Neuron (in vitro differentiated cells): ENCODE measurements at regions not wholly inside any gene's neighbourhood (a gene's known extent, or its start where the extent isn't known, plus 50 kb on each side); places are given as distances from the start of the nearest gene placed in this dataset.
"Not testable (repeated sequence)": the region's sequence is repeated elsewhere in the genome, so short reads cannot be mapped to it uniquely, and the experiment has no call there.

Source experiments
- H2AFZ ChIP-seq: one replicate; pipeline ENCODE4 v1.6.1; 2013; ENCODE audit warnings: low read depth, mild to moderate bottlenecking, inconsistent platforms, low read length, moderate library complexity
- H3K27me3 ChIP-seq: one replicate; pipeline ENCODE4 v1.6.1; 2013; ENCODE audit warnings: low read length; ENCODE audit not compliant: insufficient read depth
- H3K36me3 ChIP-seq: one replicate; pipeline ENCODE4 v1.6.1; 2013; ENCODE audit warnings: low read length; ENCODE audit not compliant: insufficient read depth
- H3K4me1 ChIP-seq: one replicate; pipeline ENCODE4 v1.6.1; 2013; ENCODE audit warnings: low read length; ENCODE audit not compliant: insufficient read depth
- H3K4me3 ChIP-seq: 2 replicates; pipeline ENCODE4 v1.5.1; 2013; ENCODE audit warnings: mild to moderate bottlenecking, low read length, moderate library complexity
- H3K9me3 ChIP-seq: one replicate; pipeline ENCODE4 v1.6.1; 2013; ENCODE audit warnings: low read length

DNA sequence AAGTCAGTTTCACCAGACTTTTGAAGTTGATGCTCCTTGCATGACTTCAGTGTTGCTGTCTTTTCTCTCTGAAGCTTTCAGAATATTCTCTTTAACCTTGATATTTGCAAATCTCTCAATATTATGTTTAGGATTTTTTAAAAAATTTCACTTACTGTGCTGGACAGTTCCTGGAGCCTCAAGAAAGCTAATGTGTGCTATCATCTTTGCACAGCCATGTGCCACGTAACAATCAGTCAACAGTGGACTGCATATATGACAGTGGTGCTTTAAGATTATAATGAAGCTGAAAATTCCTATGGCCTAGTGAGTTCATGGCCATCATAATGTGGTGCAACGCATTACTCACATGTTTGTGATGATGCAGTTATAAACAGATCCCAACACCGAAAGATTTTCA is 59.1 kb upstream of the OGFRL1 start:
- H3K9me3 ChIP-seq: peaks cover 2% of the 10 kb centered on the region
- no peaks in the 10 kb centered on the region for H3K4me1 ChIP-seq
- H2AFZ ChIP-seq: no peak overlapping the region
- H3K4me3 ChIP-seq: no peak overlapping the region
- H3K36me3 ChIP-seq: no peaks in the 10 kb centered on the region
- H3K27me3 ChIP-seq: no peaks in the 10 kb centered on the region

DNA sequence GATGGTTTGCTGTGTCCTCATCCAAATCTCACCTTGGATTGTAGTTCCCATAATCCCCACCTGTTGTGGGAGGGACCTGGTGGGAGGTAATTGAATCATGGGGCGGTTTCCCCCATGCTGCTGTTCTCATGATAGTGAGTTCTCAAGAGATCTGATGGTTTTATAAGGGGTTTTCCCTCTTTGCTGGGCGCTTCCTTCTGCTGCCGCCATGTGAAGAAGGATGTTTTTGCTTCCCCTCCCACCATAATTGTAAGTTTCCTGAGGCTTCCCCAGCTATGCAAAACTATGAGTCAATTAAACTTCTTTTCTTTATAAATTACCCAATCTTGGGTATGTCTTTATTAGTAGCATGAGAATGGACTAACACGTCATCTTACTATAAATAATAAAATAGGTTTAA is 55.7 kb upstream of the OGFRL1 start:
- H3K4me1 ChIP-seq, H2AFZ ChIP-seq, H3K27me3 ChIP-seq, H3K36me3 ChIP-seq, H3K9me3 ChIP-seq, H3K4me3 ChIP-seq: not testable (repeated sequence)

GRCh38 chr6:71236926-71237434 is 51.6 kb upstream of the OGFRL1 start:
- H2AFZ ChIP-seq: no peak overlapping the region

DNA sequence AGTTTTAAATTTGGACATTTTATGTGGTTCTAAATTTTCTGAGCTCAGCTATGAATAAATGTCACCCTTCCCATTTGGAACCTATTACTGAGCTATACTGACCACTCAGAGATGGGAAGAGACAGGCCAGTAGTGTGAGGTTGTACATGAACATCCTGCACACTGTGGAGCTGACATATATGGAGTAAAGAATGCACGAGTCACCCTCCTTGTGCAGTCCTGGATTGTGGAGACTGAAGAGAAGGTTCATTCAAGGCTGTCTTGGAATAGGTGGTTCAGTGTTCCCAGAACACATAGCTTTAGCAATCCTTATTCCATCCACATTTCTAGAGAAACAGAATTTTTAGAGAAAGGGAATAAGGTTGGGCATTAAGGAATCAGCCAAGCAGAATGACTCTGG is 50.3 kb upstream of the OGFRL1 start:
- no peaks in the 10 kb centered on the region for H3K27me3 ChIP-seq
- no peaks in the 10 kb centered on the region for H3K4me1 ChIP-seq
- no peak overlapping the region for H3K4me3 ChIP-seq
- no peaks in the 10 kb centered on the region for H3K36me3 ChIP-seq
- H3K9me3 ChIP-seq: no peaks in the 10 kb centered on the region
- H2AFZ ChIP-seq: no peak overlapping the region

More at GRCh38 chr6:71236926-71237434, 51.6 kb upstream of the OGFRL1 start:
- no peaks in the 10 kb centered on the region for H3K4me1 ChIP-seq
- no peak overlapping the region for H3K4me3 ChIP-seq
- H3K9me3 ChIP-seq: no peaks in the 10 kb centered on the region
- H3K36me3 ChIP-seq: no peaks in the 10 kb centered on the region
- no peaks in the 10 kb centered on the region for H3K27me3 ChIP-seq
